ENCODE measurements at regions not wholly inside any gene's neighbourhood (a gene's known extent, or its start where the extent isn't known, plus 50 kb on each side); places are given as distances from the start of the nearest gene placed in this dataset.

DNA sequence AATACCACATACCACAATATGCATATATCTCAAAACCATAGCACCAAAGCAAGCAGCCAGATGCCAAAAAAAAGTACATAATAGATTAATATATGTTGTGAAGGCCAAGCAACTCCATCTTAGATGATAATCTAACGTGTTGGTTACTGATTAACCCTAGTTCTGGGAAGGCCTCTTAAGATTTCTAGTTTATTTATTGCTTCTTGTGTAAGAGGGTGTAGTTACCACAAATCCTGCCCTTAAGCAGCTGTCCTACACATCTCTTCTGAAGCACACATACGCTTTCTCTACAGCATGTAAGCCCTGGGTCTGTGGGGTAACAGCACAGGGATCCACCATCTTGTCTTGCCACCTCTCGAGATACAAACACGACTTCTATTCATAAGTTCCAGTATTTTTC is 236.8 kb upstream of the AVPR1A start:
- H3K4me3 ChIP-seq (replicated peaks in 1 of 3; ENCODE audit: insufficient read depth in 1 of 3, low read depth in 2 of 3, low read length in 3 of 3): no peak overlapping the region
- no peaks in the 10 kb centered on the region for H3K4me1 ChIP-seq (ENCODE audit: insufficient read depth, low read length)
- in situ Hi-C loops (cut with HindIII; ENCODE audit: extremely low pct_ligation_motif_present, low pct_unique_long_range_greater_than_20kb) (no loop called here), intact Hi-C loops (cut with micrococcal nuclease; ENCODE audit: unreplicated experiment) (no loop called here)
- H3K27me3 ChIP-seq (ENCODE audit: control insufficient read depth in 1 of 2, insufficient read depth in 2 of 2, low read length in 2 of 2): no peaks in the 10 kb centered on the region
- H3K9ac ChIP-seq (ENCODE audit: insufficient read depth, low read depth, low read length): no peak overlapping the region
- no peak for TF ChIP-seq KDM3A (CRISPR knock-in tag; IDR thresholded peaks at IDR 0.05; ENCODE audit: low read depth)
- no peak for TF ChIP-seq POGZ (CRISPR knock-in tag; IDR thresholded peaks at IDR 0.05)
- TF ChIP-seq SMAD9 (CRISPR knock-in tag; IDR thresholded peaks at IDR 0.05): no peak
- no peak for TF ChIP-seq ZNF761 (CRISPR knock-in tag; conservative IDR thresholded peaks at IDR 0.05)
- TF ChIP-seq ZNF629 (CRISPR knock-in tag; conservative IDR thresholded peaks at IDR 0.05): no peak
- no peak for TF ChIP-seq GLI4 (CRISPR knock-in tag; IDR thresholded peaks at IDR 0.05; ENCODE audit: borderline replicate concordance)
- no peak for TF ChIP-seq MAF1 (CRISPR knock-in tag; IDR thresholded peaks at IDR 0.05; ENCODE audit: borderline replicate concordance)
- TF ChIP-seq, protein P1, sequence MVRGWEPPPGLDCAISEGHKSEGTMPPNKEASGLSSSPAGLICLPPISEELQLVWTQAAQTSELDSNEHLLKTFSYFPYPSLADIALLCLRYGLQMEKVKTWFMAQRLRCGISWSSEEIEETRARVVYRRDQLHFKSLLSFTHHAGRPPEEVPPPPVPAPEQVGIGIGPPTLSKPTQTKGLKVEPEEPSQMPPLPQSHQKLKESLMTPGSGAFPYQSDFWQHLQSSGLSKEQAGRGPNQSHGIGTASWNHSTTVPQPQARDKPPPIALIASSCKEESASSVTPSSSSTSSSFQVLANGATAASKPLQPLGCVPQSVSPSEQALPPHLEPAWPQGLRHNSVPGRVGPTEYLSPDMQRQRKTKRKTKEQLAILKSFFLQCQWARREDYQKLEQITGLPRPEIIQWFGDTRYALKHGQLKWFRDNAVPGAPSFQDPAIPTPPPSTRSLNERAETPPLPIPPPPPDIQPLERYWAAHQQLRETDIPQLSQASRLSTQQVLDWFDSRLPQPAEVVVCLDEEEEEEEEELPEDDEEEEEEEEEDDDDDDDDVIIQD (CRISPR knock-in tag; IDR thresholded peaks at IDR 0.05; ENCODE audit: low read depth): no peak
- TF ChIP-seq, protein P2, sequence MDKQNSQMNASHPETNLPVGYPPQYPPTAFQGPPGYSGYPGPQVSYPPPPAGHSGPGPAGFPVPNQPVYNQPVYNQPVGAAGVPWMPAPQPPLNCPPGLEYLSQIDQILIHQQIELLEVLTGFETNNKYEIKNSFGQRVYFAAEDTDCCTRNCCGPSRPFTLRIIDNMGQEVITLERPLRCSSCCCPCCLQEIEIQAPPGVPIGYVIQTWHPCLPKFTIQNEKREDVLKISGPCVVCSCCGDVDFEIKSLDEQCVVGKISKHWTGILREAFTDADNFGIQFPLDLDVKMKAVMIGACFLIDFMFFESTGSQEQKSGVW (CRISPR knock-in tag; IDR thresholded peaks at IDR 0.05; ENCODE audit: borderline replicate concordance): no peak
- no peak for TF ChIP-seq SP140L (CRISPR knock-in tag; IDR thresholded peaks at IDR 0.05; ENCODE audit: borderline replicate concordance)
- TF ChIP-seq KDM5B (CRISPR knock-in tag; IDR thresholded peaks at IDR 0.05; ENCODE audit: borderline replicate concordance): no peak
- POLR2A ChIA-PET: no interaction called here
- H3K27ac ChIP-seq (ENCODE audit: extremely low read length, insufficient read depth, low read length): no peak overlapping the region
- no peak for FAIRE-seq
- no peak overlapping the region for H3K4me2 ChIP-seq (ENCODE audit: low read depth, low read length)
- no peak for DNase-seq (ENCODE audit: low spot score)
- BruUV-seq (replicated peaks): no TSS peak
- CTCF ChIA-PET (ENCODE audit: low intra/inter-chr PET ratio, low total read pairs): no interaction called here
- no peak overlapping the region for H2AFZ ChIP-seq (ENCODE audit: low read length)
- 5% methylated on average over 4 of the region's 4 CpGs for WGBS (ENCODE audit: low lambda C conversion rate)
- no peaks in the 10 kb centered on the region for H3K9me3 ChIP-seq (ENCODE audit: low read length)
- H4K20me1 ChIP-seq (ENCODE audit: insufficient read depth, low read length): no peaks in the 10 kb centered on the region
- H3K79me2 ChIP-seq (ENCODE audit: insufficient read depth, low read length): no peaks in the 10 kb centered on the region
- no peak for ATAC-seq
- H3K36me3 ChIP-seq (replicated peaks in 1 of 2; ENCODE audit: control insufficient read depth in 1 of 2, insufficient read depth in 2 of 2, low read length in 2 of 2): no peaks in the 10 kb centered on the region

All from HepG2 (cell line).